SH-SY5Y (cell line): ENCODE measurements at regions not wholly inside any gene's neighbourhood (a gene's known extent, or its start where the extent isn't known, plus 50 kb on each side); places are given as distances from the start of the nearest gene placed in this dataset.

Experiments used
- GATA2 ChIP-seq: IDR thresholded peaks from 2 replicates; pipeline ENCODE4 v1.6.1; 2011; ENCODE audit warnings: mild to moderate bottlenecking, low read depth, low read length
- GATA3 ChIP-seq: IDR thresholded peaks from 2 replicates; pipeline ENCODE4 v1.6.1; 2011; ENCODE audit warnings: low read depth, mild to moderate bottlenecking, low read length, moderate library complexity

- TF ChIP-seq GATA3 (no peak), GATA2 (no peak)
Measured at GRCh38 chr22:44548981-44549380, 50.9 kb upstream of the RTL6 start.
